SJCRH30 (cell line): ENCODE measurements at regions not wholly inside any gene's neighbourhood (a gene's known extent, or its start where the extent isn't known, plus 50 kb on each side); places are given as distances from the start of the nearest gene placed in this dataset.
"Not testable (repeated sequence)": the region's sequence is repeated elsewhere in the genome, so short reads cannot be mapped to it uniquely, and the experiment has no call there.

Experiments
- DNase-seq, 2 experiments: peaks; one replicate each; pipeline ENCODE4 v3.0.0-alpha.2; 2015 to 2020
- H3K27ac ChIP-seq: fragments of 250-450 bp; sonication (Bioruptor Pico); 2 replicates; pipeline ENCODE4 v1.5.1; 2020; ENCODE audit warnings: mild to moderate bottlenecking, moderate library complexity
- H3K27me3 ChIP-seq: fragments of 250-450 bp; sonication (Bioruptor Pico); 2 replicates; pipeline ENCODE4 v1.5.1; 2020; ENCODE audit warnings: mild to moderate bottlenecking, moderate library complexity
- H3K36me3 ChIP-seq: fragments of 250-450 bp; sonication (Bioruptor Pico); 2 replicates; pipeline ENCODE4 v1.5.1; 2020; ENCODE audit warnings: mild to moderate bottlenecking, moderate library complexity
- H3K4me1 ChIP-seq: fragments of 250-450 bp; sonication (Bioruptor Pico); 2 replicates; pipeline ENCODE4 v1.5.1; 2020; ENCODE audit warnings: mild to moderate bottlenecking, moderate library complexity
- H3K4me3 ChIP-seq: fragments of 250-450 bp; sonication (Bioruptor Pico); 2 replicates; pipeline ENCODE4 v1.5.1; 2020; ENCODE audit warnings: mild to moderate bottlenecking, moderate library complexity
- H3K9me3 ChIP-seq: fragments of 250-450 bp; sonication (Bioruptor Pico); replicated peaks from 2 replicates; pipeline ENCODE4 v1.5.1; 2020; ENCODE audit warnings: mild to moderate bottlenecking, moderate library complexity

DNA sequence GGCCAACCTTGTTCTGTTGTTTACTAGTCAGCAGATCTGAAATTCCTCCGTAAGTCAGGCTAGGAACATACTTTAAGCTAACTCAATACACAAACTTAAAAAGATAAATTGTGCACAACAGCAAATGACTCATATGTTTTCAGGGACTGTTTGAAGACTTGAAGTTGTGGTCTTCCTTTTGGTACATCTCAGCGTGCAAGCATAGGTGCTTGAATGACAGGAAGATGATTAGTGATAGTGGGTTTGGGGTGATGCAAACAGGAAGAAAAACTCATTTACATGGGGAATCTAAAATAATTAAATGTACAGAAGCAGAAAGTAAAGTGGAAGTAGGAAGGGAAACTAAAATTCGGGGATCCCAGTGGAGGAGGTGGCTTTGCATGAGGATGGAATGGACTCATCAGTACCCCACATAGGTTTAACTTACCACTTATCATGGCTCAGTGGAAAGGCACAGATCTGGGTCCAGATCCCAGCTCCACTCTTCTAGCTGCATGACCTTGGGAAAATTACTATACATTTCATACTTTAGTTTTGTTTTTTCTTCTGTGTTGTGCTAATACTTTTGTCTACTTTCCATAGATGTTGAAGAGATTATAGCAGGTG lies 122.3 kb downstream of the XCL2 start:
- Histone ChIP-seq H3K27ac (no peak overlapping the region), H3K36me3 (no peaks in the 10 kb centered on the region), H3K4me1 (no peaks in the 10 kb centered on the region; the same call in 1 of the 2 replicates), H3K27me3 (no peaks in the 10 kb centered on the region), H3K4me3 (no peak overlapping the region), H3K9me3 (no peaks in the 10 kb centered on the region)
- no peak for DNase-seq

DNA sequence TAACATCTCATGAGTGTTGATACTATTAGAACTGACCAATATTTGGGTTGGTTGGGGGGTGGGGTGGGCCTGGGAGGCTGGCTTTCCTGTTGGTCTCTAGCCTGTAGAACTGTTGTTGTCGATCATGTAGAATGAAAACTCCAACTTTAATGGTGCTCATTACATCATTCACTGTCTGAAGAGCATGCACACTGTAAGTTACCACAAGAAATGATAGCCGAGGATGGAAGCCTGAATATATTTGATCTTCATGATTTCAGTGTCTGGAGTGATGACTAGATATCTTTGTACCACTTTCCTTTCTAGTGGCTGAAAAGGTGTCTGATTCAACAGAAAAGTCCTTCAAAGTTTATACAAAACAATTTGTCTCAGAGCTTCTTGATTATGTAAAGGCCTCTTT lies 123.6 kb downstream of the XCL2 start:
- no peaks in the 10 kb centered on the region for H3K9me3 ChIP-seq
- H3K27me3 ChIP-seq, result no peaks in the 10 kb centered on the region
- H3K4me1 ChIP-seq, result no peaks in the 10 kb centered on the region; the same call in 1 of the 2 replicates
- H3K4me3 ChIP-seq, result no peak overlapping the region
- no peaks in the 10 kb centered on the region for H3K36me3 ChIP-seq
- no peak for DNase-seq
- H3K27ac ChIP-seq, result no peak overlapping the region

DNA sequence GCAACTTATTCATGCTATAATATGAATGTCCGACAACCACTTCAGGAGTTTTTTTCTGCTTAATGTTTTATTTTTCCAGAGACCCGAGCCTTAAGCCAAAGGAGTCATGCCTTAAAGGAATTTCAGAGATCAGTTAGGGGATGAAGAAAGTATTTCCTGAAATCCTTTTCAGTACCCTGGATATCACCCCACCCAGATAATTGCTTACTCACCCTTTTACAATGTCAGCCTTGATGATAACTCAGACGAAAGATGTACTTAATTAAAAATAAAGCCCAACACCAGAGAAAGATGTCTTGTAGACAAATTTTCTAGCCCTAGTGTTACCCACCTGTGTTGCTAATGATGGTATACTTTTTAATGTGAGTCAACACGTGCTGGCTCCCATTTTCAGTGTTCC lies 124.1 kb downstream of the XCL2 start:
- H3K4me1 ChIP-seq, result no peaks in the 10 kb centered on the region; the same call in 1 of the 2 replicates
- no peaks in the 10 kb centered on the region for H3K9me3 ChIP-seq
- H3K4me3 ChIP-seq, result no peak overlapping the region
- H3K27ac ChIP-seq, result no peak overlapping the region
- no peak for DNase-seq
- no peaks in the 10 kb centered on the region for H3K36me3 ChIP-seq
- no peaks in the 10 kb centered on the region for H3K27me3 ChIP-seq

DNA sequence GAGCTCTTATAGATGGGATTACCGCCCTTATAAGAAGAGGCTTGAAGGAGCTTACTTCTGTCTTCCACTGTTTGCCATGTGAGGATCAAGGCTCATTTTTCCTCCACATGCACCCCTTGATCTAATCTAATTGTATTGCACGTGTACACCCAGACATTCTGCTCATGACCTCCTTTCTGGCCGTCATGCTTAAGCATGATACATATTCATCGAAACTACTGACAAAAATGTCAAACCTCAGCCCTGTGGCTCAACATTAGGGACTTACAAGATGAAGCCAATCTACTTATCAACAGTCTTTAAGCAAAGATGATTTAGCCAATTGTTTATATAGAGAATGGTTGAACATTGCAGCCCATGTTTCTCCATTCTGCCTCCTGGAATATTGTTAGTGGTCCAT lies 127.6 kb downstream of the XCL2 start:
- H3K27me3 ChIP-seq, result no peaks in the 10 kb centered on the region
- no peaks in the 10 kb centered on the region for H3K36me3 ChIP-seq
- DNase-seq, result no peak
- no peaks in the 10 kb centered on the region for H3K9me3 ChIP-seq
- no peaks in the 10 kb centered on the region; the same call in 1 of the 2 replicates for H3K4me1 ChIP-seq
- H3K27ac ChIP-seq, result no peak overlapping the region
- no peak overlapping the region for H3K4me3 ChIP-seq

DNA sequence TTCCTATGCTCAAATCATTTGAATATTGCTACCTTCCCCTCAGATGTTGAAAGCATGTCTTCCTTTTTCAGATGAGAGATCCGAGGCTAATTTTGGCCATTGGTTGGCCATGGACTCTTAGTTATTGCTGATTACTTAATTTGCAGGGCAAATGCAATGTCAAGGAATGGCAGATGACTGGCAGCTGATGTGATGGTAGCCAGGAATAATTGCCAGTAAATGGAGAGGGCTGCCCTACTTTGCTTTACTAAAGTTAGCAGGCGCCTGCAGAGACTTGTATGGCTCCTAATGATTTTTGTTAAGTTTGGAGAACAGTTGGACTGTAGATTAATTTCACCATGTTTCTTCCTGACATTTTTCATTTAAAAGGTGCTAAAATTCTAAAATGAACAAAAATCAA lies 128.9 kb downstream of the XCL2 start:
- Histone ChIP-seq H3K9me3 (no peaks in the 10 kb centered on the region), H3K4me1 (no peaks in the 10 kb centered on the region; the same call in 1 of the 2 replicates), H3K36me3 (no peaks in the 10 kb centered on the region), H3K4me3 (no peak overlapping the region), H3K27me3 (no peaks in the 10 kb centered on the region), H3K27ac (no peak overlapping the region)
- DNase-seq, result no peak

DNA sequence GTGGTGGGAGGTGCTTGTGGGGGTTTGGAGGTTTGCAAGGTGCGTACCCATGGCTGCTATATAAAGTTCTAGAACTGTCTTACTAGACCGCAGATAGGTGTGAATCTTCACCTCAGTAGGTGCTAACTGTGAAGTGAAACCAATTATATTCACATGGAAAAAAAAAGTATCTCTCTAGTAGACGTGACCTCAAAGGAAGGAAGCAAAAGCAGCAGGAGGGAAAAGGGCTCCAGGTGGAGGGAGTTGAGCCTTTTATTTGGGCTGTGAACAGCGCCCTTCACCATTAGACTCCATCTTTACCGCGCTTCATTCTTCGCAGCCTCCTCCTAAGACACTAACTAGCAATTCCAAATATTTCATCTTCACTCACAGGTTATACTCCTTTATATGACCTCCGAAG lies 129.8 kb downstream of the TBX19 start:
- H3K9me3 ChIP-seq, result no peaks in the 10 kb centered on the region; the same call in 1 of the 2 replicates
- no peak overlapping the region for H3K4me3 ChIP-seq
- H3K36me3 ChIP-seq, result no peaks in the 10 kb centered on the region
- DNase-seq, result no peak
- no peak overlapping the region for H3K27ac ChIP-seq
- no peaks in the 10 kb centered on the region for H3K4me1 ChIP-seq
- no peaks in the 10 kb centered on the region for H3K27me3 ChIP-seq

DNA sequence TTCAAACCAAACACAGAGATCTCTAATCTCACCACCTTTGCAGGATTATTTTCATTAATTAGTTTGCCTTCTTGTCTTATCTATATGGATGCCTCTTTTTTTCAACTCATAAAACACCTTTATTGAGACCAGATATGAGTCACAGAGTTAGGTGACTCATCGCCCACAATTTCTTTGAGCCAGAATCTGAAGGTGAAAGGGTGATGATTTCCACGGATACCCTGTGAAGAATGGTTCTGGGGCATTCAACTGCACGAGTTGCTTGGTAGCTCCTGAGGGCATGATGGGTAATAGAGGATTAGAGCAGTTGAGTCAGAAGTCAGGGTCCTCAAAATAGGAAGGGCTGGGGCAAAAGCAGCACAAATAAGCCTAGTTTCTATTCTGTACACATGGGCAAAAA lies 128.2 kb downstream of the TBX19 start:
- Histone ChIP-seq H3K4me3 (no peak overlapping the region), H3K9me3 (no peaks in the 10 kb centered on the region; the same call in 1 of the 2 replicates), H3K27me3 (no peaks in the 10 kb centered on the region), H3K27ac (no peak overlapping the region), H3K36me3 (no peaks in the 10 kb centered on the region), H3K4me1 (no peaks in the 10 kb centered on the region)
- no peak for DNase-seq

DNA sequence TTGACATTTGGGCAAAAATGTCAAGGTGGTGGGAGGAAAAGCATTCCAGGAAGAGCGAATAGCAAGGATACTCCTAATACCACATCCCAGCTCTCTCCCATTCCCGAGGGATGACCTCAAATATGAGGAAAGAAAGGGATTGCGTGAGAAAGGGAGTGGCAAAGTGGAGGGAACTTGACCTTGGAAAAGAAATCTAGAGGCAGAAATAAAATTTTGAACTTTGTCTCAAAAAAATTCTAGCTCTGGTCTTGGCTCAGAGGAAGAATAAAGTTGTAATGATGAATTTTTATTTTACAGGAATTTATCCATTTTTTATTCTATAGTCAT lies 127.8 kb downstream of the TBX19 start:
- no peaks in the 10 kb centered on the region for H3K4me1 ChIP-seq
- H3K9me3 ChIP-seq, result no peaks in the 10 kb centered on the region; the same call in 1 of the 2 replicates
- H3K36me3 ChIP-seq, result no peaks in the 10 kb centered on the region
- no peaks in the 10 kb centered on the region for H3K27me3 ChIP-seq
- DNase-seq, result no peak
- no peak overlapping the region for H3K27ac ChIP-seq
- no peak overlapping the region for H3K4me3 ChIP-seq

DNA sequence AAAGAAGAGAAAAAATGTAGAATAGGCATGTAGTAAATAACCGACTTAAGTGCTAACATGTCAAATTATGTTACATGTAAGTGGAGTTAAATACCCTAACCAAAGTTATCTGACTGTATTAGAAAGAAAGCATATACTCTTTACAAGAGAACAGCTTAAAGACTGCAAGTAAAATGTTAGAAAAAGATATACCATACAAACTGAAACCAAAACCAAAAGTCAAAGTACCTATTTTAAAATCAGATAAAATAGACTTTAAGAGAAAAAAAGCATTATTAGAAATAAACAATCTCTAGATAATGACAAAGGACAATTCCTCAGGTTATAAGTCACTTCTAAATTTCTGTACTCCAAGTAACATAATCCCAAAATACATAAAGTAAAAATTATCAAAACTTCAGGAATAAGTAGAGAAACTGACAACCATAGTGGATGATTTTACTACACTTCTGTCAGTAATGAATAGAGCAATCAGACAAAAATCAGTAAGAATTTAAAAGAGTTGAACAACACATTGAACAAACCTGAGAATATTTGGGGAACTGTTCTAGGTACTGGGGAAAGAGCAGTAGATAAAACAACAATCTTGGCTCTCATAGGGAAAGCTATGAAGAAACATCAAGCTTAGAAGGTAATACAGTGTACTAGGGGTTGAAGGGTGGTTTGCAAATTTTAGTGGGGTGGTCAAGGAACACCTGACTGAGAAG lies 127.3 kb downstream of the TBX19 start:
- H3K9me3 ChIP-seq, result no peaks in the 10 kb centered on the region; the same call in 1 of the 2 replicates
- H3K36me3 ChIP-seq, result no peaks in the 10 kb centered on the region
- H3K4me3 ChIP-seq, result no peak overlapping the region
- H3K4me1 ChIP-seq, result no peaks in the 10 kb centered on the region
- no peaks in the 10 kb centered on the region for H3K27me3 ChIP-seq
- no peak overlapping the region for H3K27ac ChIP-seq
- no peak for DNase-seq

DNA sequence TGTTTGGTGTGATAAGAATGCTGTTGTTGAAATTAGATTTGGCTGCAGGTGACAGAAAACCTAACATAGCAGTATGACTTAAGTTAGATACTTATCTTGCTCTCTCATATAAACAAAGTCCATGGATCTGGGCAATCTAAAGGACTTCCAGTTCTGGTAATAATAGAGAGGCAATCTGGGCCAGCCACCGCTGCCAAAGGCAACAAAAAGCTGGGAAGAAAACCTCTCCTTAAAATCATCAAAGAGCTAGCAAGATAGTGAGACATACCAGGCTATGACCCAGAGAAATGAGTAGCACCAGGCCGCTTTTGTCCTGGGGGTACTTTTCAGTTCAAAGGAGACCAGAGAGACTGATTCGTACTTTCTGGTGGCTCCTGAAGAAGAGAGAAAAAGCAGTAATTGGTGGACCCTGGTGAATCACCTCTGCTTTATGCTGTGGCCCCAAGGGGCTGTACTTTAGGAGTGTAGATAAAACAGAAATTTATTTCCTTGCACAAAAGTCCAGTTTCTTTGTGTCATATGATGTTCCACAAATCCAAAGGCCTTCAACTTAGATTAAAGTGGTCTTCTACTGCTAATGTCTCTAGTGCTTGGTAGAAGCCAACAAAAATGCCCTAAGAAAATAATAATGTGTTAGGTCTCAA lies 125.4 kb downstream of the TBX19 start:
- H3K36me3 ChIP-seq, result no peaks in the 10 kb centered on the region
- no peaks in the 10 kb centered on the region for H3K4me1 ChIP-seq
- DNase-seq, result no peak
- no peak overlapping the region for H3K4me3 ChIP-seq
- no peaks in the 10 kb centered on the region; the same call in 1 of the 2 replicates for H3K9me3 ChIP-seq
- H3K27me3 ChIP-seq, result no peaks in the 10 kb centered on the region
- H3K27ac ChIP-seq, result no peak overlapping the region

DNA sequence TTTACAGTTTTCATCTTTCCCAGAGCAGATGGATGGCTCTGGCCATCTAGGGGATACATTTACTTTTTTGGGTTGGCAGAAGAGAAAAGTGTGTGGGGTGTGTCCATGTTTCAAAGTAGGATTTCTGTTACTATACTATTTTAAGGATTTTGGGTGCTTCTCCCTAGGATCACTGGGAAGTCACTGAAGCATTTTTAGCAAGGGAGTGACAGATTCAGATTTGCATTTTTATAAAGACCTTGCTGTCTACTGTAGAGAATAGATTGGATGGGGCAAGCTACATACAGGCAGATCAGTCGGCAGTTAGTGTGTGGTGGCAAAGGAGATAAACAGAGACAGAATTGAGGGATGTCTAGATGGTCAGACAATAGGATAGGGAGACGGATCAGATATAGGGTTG lies 122.5 kb downstream of the TBX19 start:
- H3K27me3 ChIP-seq, result no peaks in the 10 kb centered on the region
- H3K9me3 ChIP-seq, result no peaks in the 10 kb centered on the region
- no peak for DNase-seq
- no peaks in the 10 kb centered on the region for H3K36me3 ChIP-seq
- no peaks in the 10 kb centered on the region for H3K4me1 ChIP-seq
- H3K27ac ChIP-seq, result no peak overlapping the region
- H3K4me3 ChIP-seq, result no peak overlapping the region

DNA sequence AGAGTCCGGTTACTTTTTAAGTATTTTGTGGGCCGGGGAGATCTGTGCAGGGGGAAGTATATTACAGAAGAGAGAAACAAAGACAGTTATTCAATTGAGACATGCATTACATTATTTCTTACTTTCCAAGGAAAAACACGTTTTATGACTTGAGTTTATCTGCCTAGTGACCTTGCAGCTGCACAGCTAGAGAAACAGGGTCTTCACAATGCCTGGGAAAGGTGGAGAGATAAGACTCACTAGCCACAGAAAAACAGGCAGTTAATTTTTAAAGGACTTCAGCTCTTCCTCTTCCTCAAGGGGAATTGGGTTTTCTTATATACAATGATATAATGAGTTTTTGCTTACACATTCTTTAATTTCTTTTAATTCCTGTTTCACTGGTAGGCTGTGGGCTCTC lies 121.8 kb downstream of the TBX19 start:
- not testable (repeated sequence) for H3K27ac ChIP-seq, H3K9me3 ChIP-seq, DNase-seq, H3K27me3 ChIP-seq, H3K4me1 ChIP-seq, H3K4me3 ChIP-seq, H3K36me3 ChIP-seq

DNA sequence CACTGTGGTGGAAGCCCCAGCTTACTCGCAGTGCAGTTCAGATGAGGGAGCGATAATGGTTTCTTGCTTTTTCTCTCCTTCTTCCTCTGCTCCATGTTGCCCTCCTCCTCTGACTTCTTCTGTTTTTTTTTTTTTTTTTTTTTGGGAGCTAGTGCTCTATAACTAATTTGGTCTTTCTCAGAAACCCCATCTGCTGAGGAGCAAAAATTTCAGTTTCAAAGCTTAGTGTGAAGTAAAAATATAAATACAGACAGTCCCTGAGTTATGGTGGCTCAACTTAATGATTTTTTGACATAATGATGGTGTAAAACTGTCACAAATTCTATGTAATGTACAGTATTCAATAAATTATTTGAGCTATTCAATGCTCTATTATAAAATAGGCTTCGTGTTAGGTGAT lies 120.7 kb downstream of the TBX19 start:
- H3K27ac ChIP-seq, result no peak overlapping the region
- H3K36me3 ChIP-seq, result no peaks in the 10 kb centered on the region
- H3K9me3 ChIP-seq, result no peaks in the 10 kb centered on the region
- no peak overlapping the region for H3K4me3 ChIP-seq
- no peak for DNase-seq
- no peaks in the 10 kb centered on the region for H3K4me1 ChIP-seq
- no peaks in the 10 kb centered on the region for H3K27me3 ChIP-seq

DNA sequence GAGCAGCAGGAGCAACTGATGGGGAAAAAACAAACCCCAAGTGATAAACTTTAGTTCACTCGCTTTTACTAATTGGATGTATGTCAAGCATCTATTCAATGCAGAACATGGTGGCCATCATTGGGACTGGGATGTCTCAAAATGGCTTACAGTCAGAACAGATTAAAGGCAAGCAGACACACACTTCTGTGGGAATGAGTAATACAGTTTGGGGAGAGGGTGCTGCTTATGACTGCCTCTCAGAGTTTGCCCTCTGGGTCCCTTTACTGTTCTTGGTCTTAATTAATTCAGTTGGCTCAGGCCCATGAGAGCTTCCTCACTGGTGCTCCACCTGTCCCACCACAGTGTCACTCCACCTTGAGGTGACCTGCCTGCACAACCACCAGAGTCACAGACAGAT lies 119.5 kb downstream of the TBX19 start:
- no peaks in the 10 kb centered on the region for H3K4me1 ChIP-seq
- no peak for DNase-seq
- H3K27ac ChIP-seq, result no peak overlapping the region
- H3K9me3 ChIP-seq, result no peaks in the 10 kb centered on the region
- H3K27me3 ChIP-seq, result no peaks in the 10 kb centered on the region
- H3K36me3 ChIP-seq, result no peaks in the 10 kb centered on the region
- no peak overlapping the region for H3K4me3 ChIP-seq

DNA sequence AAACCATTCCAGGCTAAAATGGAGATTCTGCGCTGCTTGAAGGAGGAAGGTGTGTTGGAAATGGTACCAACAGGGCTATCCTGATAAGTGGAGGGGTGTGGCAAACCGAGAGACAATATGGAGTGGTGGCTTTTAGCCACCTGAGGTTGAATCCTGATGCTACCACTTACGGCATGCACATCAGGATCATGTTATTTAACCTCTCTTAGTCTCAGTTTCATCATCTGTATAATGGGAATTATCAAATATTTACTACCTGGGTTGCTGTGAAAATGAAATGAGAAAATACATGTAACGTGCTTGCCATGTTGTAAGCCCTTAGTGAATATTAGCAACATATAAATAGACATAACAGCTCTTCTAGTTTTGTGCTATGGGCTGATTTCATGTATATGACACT lies 117.1 kb downstream of the TBX19 start:
- Histone ChIP-seq H3K9me3 (no peaks in the 10 kb centered on the region), H3K36me3 (no peaks in the 10 kb centered on the region), H3K4me3 (no peak overlapping the region), H3K27me3 (no peaks in the 10 kb centered on the region), H3K27ac (no peak overlapping the region), H3K4me1 (no peaks in the 10 kb centered on the region)
- no peak for DNase-seq
